OCI-LY7 (cell line): ENCODE measurements at regions not wholly inside any gene's neighbourhood (a gene's known extent, or its start where the extent isn't known, plus 50 kb on each side); places are given as distances from the start of the nearest gene placed in this dataset.

Experiments used
- BruUV-seq: library from RNA; stranded (reverse); fragments of 400-500 nt; replicated peaks from 2 replicates; lab custom pipeline; 2021; lab: Mats Ljungman, UMichigan
- CTCF ChIA-PET: fragments of 300-600 bp; sonication (Branson Sonifier 250); formaldehyde crosslinking; loops from one replicate; lab custom pipeline; 2022; ENCODE audit warnings: antibody characterized with exemption; ENCODE audit not compliant: unreplicated experiment; lab: Charles Lee
- POLR2A ChIA-PET: fragments of 300-600 bp; sonication (Branson Sonifier 250); formaldehyde crosslinking; loops from one replicate; lab custom pipeline; 2022; ENCODE audit warnings: antibody characterized with exemption; lab: Charles Lee
- DNase-seq: peaks from one replicate; pipeline ENCODE4 v3.0.0-alpha.2; 2015; ENCODE audit warnings: low spot score
- H2AFZ ChIP-seq: fragments of 200-600 bp; sonication (generic), shearing (Covaris generic); 2 replicates; pipeline ENCODE4 v1.6.1; 2014; ENCODE audit warnings: mild to moderate bottlenecking, antibody characterized with exemption, low read length, moderate library complexity
- H3K27ac ChIP-seq: fragments of 200-600 bp; sonication (generic); 2 replicates; pipeline ENCODE4 v1.5.1; 2014; ENCODE audit warnings: mixed run types, low read depth, mild to moderate bottlenecking, moderate library complexity, low read length, inconsistent platforms; ENCODE audit not compliant: poor library complexity, severe bottlenecking
- H3K36me3 ChIP-seq: fragments of 200-600 bp; sonication (generic); 2 replicates; pipeline ENCODE4 v1.6.1; 2014; ENCODE audit warnings: mild to moderate bottlenecking, antibody characterized with exemption, low read length, moderate library complexity, mixed read lengths; ENCODE audit not compliant: insufficient read depth
- H3K4me1 ChIP-seq: fragments of 200-600 bp; sonication (generic); 2 replicates; pipeline ENCODE4 v1.5.1; 2014; ENCODE audit warnings: mild to moderate bottlenecking, low read length; ENCODE audit not compliant: insufficient read depth, poor library complexity, severe bottlenecking
- H3K4me2 ChIP-seq: fragments of 200-600 bp; sonication (generic); 2 replicates; pipeline ENCODE4 v1.6.1; 2014; ENCODE audit warnings: mild to moderate bottlenecking, low read length
- H3K4me3 ChIP-seq: fragments of 200-600 bp; sonication (generic); 2 replicates; pipeline ENCODE4 v1.5.1; 2014; ENCODE audit warnings: mild to moderate bottlenecking, low read depth, low read length; ENCODE audit not compliant: poor library complexity, severe bottlenecking
- H3K79me2 ChIP-seq: fragments of 200-600 bp; sonication (generic); 2 replicates; pipeline ENCODE4 v1.6.1; 2016; ENCODE audit warnings: low read depth, mild to moderate bottlenecking, low read length, moderate library complexity, mixed read lengths; ENCODE audit not compliant: insufficient read depth
- H3K9me2 ChIP-seq: fragments of 200-600 bp; sonication (generic); 2 replicates; pipeline ENCODE4 v1.6.1; 2016; ENCODE audit warnings: mild to moderate bottlenecking, low read length, mixed read lengths; ENCODE audit not compliant: insufficient read depth
- H3K9me3 ChIP-seq: fragments of 200-600 bp; sonication (generic); 2 replicates; pipeline ENCODE4 v1.6.1; 2014; ENCODE audit warnings: mild to moderate bottlenecking, mixed run types, low read length, mixed read lengths
- H4K20me1 ChIP-seq: fragments of 200-600 bp; sonication (generic); 2 replicates; pipeline ENCODE4 v1.6.1; 2014; ENCODE audit warnings: mild to moderate bottlenecking, antibody characterized with exemption, low read length, moderate library complexity, mixed read lengths; ENCODE audit not compliant: insufficient read depth
- EZH2phosphoT487 ChIP-seq: fragments of 200-600 bp; sonication (generic); IDR thresholded peaks from 2 replicates; pipeline ENCODE4 v1.6.1; 2018; ENCODE audit warnings: low read depth, borderline replicate concordance, mild to moderate bottlenecking, mixed run types, antibody characterized with exemption, low read length, moderate library complexity, mixed read lengths
- intact Hi-C: fragments of 100-400 bp; cut with micrococcal nuclease; formaldehyde crosslinking; loops from one replicate; pipeline ENCODE4 v1.10.0; 2022; ENCODE audit not compliant: unreplicated experiment
- TF ChIP-seq, protein P1 (sequence below): fragments of 200-600 bp; sonication (generic); conservative IDR thresholded peaks from 2 replicates; pipeline ENCODE4 v1.5.1; 2014; ENCODE audit warnings: mild to moderate bottlenecking, antibody characterized with exemption, low read length, moderate library complexity, mixed read lengths

DNA sequence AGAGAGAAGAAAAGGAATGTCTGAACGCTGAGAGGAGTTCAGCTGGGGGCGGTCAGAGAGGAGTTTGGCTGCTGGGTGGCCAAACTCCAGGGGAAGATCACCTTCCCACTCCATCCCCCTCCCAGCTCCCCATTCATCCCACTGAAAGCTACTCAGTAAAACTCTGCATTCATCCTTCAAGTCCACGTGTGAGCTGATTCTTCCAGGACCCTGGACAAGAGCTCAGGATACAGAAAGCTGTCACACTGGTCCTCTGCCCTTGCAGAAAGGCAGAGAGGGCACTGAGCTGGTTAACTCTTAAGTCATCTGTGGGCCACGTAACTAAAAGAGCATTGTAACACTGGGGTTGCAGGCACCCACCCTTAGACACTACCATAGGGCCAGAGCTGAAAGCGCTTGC, 132.1 kb upstream of the ARL4C start:
- ChIA-PET POLR2A (no interaction called here), CTCF (no interaction called here)
- no TSS peak for BruUV-seq
- Histone ChIP-seq H3K9me2 (no peaks in the 10 kb centered on the region), H3K4me1 (no peaks in the 10 kb centered on the region), H2AFZ (no peak overlapping the region), H3K36me3 (no peaks in the 10 kb centered on the region), H3K9me3 (no peaks in the 10 kb centered on the region), H3K4me2 (no peak overlapping the region), H4K20me1 (no peaks in the 10 kb centered on the region), H3K27ac (no peak overlapping the region), H3K4me3 (no peak overlapping the region), H3K79me2 (no peaks in the 10 kb centered on the region)
- intact Hi-C loops: no loop called here
- DNase-seq: no peak
- no peak for TF ChIP-seq EZH2phosphoT487
- TF ChIP-seq, protein P1, sequence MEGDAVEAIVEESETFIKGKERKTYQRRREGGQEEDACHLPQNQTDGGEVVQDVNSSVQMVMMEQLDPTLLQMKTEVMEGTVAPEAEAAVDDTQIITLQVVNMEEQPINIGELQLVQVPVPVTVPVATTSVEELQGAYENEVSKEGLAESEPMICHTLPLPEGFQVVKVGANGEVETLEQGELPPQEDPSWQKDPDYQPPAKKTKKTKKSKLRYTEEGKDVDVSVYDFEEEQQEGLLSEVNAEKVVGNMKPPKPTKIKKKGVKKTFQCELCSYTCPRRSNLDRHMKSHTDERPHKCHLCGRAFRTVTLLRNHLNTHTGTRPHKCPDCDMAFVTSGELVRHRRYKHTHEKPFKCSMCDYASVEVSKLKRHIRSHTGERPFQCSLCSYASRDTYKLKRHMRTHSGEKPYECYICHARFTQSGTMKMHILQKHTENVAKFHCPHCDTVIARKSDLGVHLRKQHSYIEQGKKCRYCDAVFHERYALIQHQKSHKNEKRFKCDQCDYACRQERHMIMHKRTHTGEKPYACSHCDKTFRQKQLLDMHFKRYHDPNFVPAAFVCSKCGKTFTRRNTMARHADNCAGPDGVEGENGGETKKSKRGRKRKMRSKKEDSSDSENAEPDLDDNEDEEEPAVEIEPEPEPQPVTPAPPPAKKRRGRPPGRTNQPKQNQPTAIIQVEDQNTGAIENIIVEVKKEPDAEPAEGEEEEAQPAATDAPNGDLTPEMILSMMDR: no peak

DNA sequence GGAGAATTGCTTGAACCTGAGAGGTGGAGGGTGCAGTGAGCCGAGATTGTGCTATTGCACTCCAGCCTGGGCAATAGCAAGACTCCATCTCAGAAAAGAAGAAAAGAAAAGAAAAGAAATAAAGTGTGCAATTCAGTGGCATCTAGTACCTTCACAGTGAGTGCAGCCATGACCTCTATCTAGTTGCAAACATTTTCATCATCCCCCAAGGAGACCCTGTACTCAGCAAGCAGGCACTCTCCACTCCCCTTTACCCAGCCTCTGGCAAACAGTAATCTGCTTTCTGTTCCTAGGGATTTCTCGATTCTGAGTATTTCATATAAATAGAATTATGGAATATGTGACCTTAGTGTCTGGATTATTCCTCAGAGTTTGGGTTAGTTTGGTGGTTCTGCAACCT, 130.4 kb upstream of the ARL4C start:
- no peak overlapping the region for H3K4me2 ChIP-seq
- H3K9me3 ChIP-seq: no peaks in the 10 kb centered on the region
- no TSS peak for BruUV-seq
- no peaks in the 10 kb centered on the region; the same call in 1 of the 2 replicates for H3K9me2 ChIP-seq
- H3K79me2 ChIP-seq: no peaks in the 10 kb centered on the region
- H2AFZ ChIP-seq: no peak overlapping the region
- H3K36me3 ChIP-seq: no peaks in the 10 kb centered on the region
- no peak overlapping the region for H3K4me3 ChIP-seq
- H4K20me1 ChIP-seq: no peaks in the 10 kb centered on the region
- intact Hi-C loops: no loop called here
- no peak for TF ChIP-seq EZH2phosphoT487
- TF ChIP-seq, protein P1: no peak
- POLR2A ChIA-PET: interaction anchor here (0.7 kb wide), 1 partner anchor 16 kb away, joined by 3 read pairs; no protein-coding TSS in a partner anchor
- H3K4me1 ChIP-seq: no peaks in the 10 kb centered on the region
- CTCF ChIA-PET: no interaction called here
- no peak overlapping the region for H3K27ac ChIP-seq
- DNase-seq: no peak

DNA sequence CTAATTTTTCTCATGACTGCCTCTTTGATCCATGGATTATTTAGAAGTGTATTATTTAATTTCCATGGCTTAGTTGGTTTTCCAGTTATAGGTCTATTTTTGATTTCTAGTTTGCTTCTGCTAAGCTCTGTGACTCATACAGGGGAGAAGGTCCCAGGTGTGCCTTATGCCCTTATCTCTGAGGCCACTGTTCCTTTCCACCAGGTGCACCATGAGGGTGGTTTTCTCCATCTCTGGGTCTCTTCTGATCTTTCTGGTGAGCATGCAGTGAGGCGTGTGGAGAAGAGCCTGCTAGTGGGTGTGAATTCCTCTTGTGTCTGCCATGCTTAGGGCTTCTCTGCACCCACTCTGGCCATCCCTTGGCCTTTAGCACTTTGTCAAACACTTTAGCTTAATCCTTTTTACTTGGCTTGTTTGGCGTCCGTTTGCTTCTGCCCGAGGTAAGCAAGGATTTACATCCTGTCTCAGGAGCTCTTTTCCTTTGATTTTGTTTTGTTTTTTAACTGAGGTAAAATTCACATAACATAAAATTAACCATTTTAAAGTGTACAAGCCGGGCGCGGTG, 129.8 kb upstream of the ARL4C start:
- TF ChIP-seq EZH2phosphoT487: no peak
- TF ChIP-seq, protein P1: no peak
- no peak overlapping the region for H3K27ac ChIP-seq
- no peaks in the 10 kb centered on the region for H3K4me1 ChIP-seq
- H3K4me2 ChIP-seq: no peak overlapping the region
- H3K4me3 ChIP-seq: no peak overlapping the region
- intact Hi-C loops: no loop called here
- H2AFZ ChIP-seq: no peak overlapping the region
- DNase-seq: no peak
- no peaks in the 10 kb centered on the region for H3K9me3 ChIP-seq
- H4K20me1 ChIP-seq: no peaks in the 10 kb centered on the region
- H3K79me2 ChIP-seq: no peaks in the 10 kb centered on the region
- POLR2A ChIA-PET: interaction anchor here (0.7 kb wide), 1 partner anchor 15 kb away, joined by 3 read pairs; no protein-coding TSS in a partner anchor
- no TSS peak for BruUV-seq
- no peaks in the 10 kb centered on the region; the same call in 1 of the 2 replicates for H3K9me2 ChIP-seq
- CTCF ChIA-PET: no interaction called here
- no peaks in the 10 kb centered on the region for H3K36me3 ChIP-seq
